ENCODE measurements at regions not wholly inside any gene's neighbourhood (a gene's known extent, or its start where the extent isn't known, plus 50 kb on each side); places are given as distances from the start of the nearest gene placed in this dataset.

GRCh38 chr14:26888592-26888991 lies 290.8 kb upstream of the NOVA1 start:
- Mint-ChIP-seq H3K4me1 (no peaks in the 10 kb centered on the region), H3K4me3 (no peak overlapping the region), H3K27me3 (no peaks in the 10 kb centered on the region), H3K36me3 (no peaks in the 10 kb centered on the region), H3K9me3 (ENCODE audit: low read depth) (peaks cover 8% of the 10 kb centered on the region), H3K27ac (no peak overlapping the region)
- no peak for DNase-seq
- CTCF ChIA-PET = no interaction called here
- no peak for ATAC-seq

GRCh38 chr14:26896447-26896846 lies 298.6 kb upstream of the NOVA1 start:
- no peaks in the 10 kb centered on the region for H3K27me3 Mint-ChIP-seq
- H3K36me3 Mint-ChIP-seq = no peaks in the 10 kb centered on the region
- no peak overlapping the region for H3K4me3 Mint-ChIP-seq
- ATAC-seq = no peak
- no peak for DNase-seq
- H3K4me1 Mint-ChIP-seq = no peaks in the 10 kb centered on the region
- no peak overlapping the region for H3K27ac Mint-ChIP-seq
- CTCF ChIA-PET = no interaction called here
- H3K9me3 Mint-ChIP-seq (ENCODE audit: low read depth) = peaks cover 9% of the 10 kb centered on the region

- ATAC-seq (no peak), DNase-seq (no peak)
- Mint-ChIP-seq H3K27me3 (no peaks in the 10 kb centered on the region), H3K36me3 (no peaks in the 10 kb centered on the region), H3K4me1 (no peaks in the 10 kb centered on the region), H3K4me3 (no peak overlapping the region), H3K27ac (no peak overlapping the region), H3K9me3 (ENCODE audit: low read depth) (peaks cover 9% of the 10 kb centered on the region)
- CTCF ChIA-PET = no interaction called here
These were observed 299.4 kb upstream of the NOVA1 start for GRCh38 chr14:26897196-26897595.

GRCh38 chr14:26905229-26905628 lies 307.4 kb upstream of the NOVA1 start:
- H3K27ac Mint-ChIP-seq = no peak overlapping the region
- no peaks in the 10 kb centered on the region for H3K36me3 Mint-ChIP-seq
- H3K4me3 Mint-ChIP-seq = no peak overlapping the region
- CTCF ChIA-PET = no interaction called here
- DNase-seq (no peak), ATAC-seq (no peak)
- no peaks in the 10 kb centered on the region for H3K4me1 Mint-ChIP-seq
- H3K27me3 Mint-ChIP-seq = no peaks in the 10 kb centered on the region
- H3K9me3 Mint-ChIP-seq (ENCODE audit: low read depth) = peaks cover 4% of the 10 kb centered on the region

GRCh38 chr14:26913786-26914185 lies 316.0 kb upstream of the NOVA1 start:
- Mint-ChIP-seq H3K4me1 (no peaks in the 10 kb centered on the region), H3K4me3 (no peak overlapping the region), H3K27ac (no peak overlapping the region), H3K36me3 (no peaks in the 10 kb centered on the region), H3K9me3 (ENCODE audit: low read depth) (peaks cover 10% of the 10 kb centered on the region), H3K27me3 (no peaks in the 10 kb centered on the region)
- no peak for ATAC-seq
- CTCF ChIA-PET = no interaction called here
- DNase-seq = no peak

- no peak for DNase-seq
- H3K27me3 Mint-ChIP-seq = no peaks in the 10 kb centered on the region
- no peaks in the 10 kb centered on the region for H3K4me1 Mint-ChIP-seq
- no peak overlapping the region for H3K27ac Mint-ChIP-seq
- peaks cover 16% of the 10 kb centered on the region for H3K9me3 Mint-ChIP-seq (ENCODE audit: low read depth)
- no peaks in the 10 kb centered on the region for H3K36me3 Mint-ChIP-seq
- no peak overlapping the region for H3K4me3 Mint-ChIP-seq
- ATAC-seq = no peak
- CTCF ChIA-PET = no interaction called here
These were observed 319.3 kb upstream of the NOVA1 start for GRCh38 chr14:26917086-26917485.

- Mint-ChIP-seq H3K4me3 (no peak overlapping the region), H3K27me3 (no peaks in the 10 kb centered on the region), H3K27ac (no peak overlapping the region), H3K9me3 (ENCODE audit: low read depth) (peaks cover 9% of the 10 kb centered on the region), H3K4me1 (no peaks in the 10 kb centered on the region), H3K36me3 (no peaks in the 10 kb centered on the region)
- DNase-seq (no peak), ATAC-seq (no peak)
- CTCF ChIA-PET = no interaction called here
These were observed 328.2 kb upstream of the NOVA1 start for GRCh38 chr14:26925876-26926584.

GRCh38 chr14:26926585-26926984 lies 328.8 kb upstream of the NOVA1 start:
- Mint-ChIP-seq H3K27me3 (no peaks in the 10 kb centered on the region), H3K36me3 (no peaks in the 10 kb centered on the region), H3K4me1 (no peaks in the 10 kb centered on the region), H3K9me3 (ENCODE audit: low read depth) (peaks cover 7% of the 10 kb centered on the region), H3K4me3 (no peak overlapping the region), H3K27ac (no peak overlapping the region)
- no peak for ATAC-seq
- no peak for DNase-seq
- CTCF ChIA-PET = no interaction called here

GRCh38 chr14:26928019-26928418 lies 330.2 kb upstream of the NOVA1 start:
- peaks cover 7% of the 10 kb centered on the region for H3K9me3 Mint-ChIP-seq (ENCODE audit: low read depth)
- DNase-seq (no peak), ATAC-seq (no peak)
- H3K27ac Mint-ChIP-seq = no peak overlapping the region
- H3K27me3 Mint-ChIP-seq = no peaks in the 10 kb centered on the region
- CTCF ChIA-PET = no interaction called here
- H3K36me3 Mint-ChIP-seq = no peaks in the 10 kb centered on the region
- H3K4me1 Mint-ChIP-seq = no peaks in the 10 kb centered on the region
- H3K4me3 Mint-ChIP-seq = no peak overlapping the region

- Mint-ChIP-seq H3K36me3 (no peaks in the 10 kb centered on the region), H3K4me1 (no peaks in the 10 kb centered on the region), H3K27ac (no peak overlapping the region), H3K27me3 (no peaks in the 10 kb centered on the region), H3K4me3 (no peak overlapping the region), H3K9me3 (ENCODE audit: low read depth) (peaks cover 7% of the 10 kb centered on the region)
- ATAC-seq = no peak
- CTCF ChIA-PET = no interaction called here
- no peak for DNase-seq
These were observed 331.5 kb upstream of the NOVA1 start for GRCh38 chr14:26929361-26929760.

GRCh38 chr14:26930576-26930975 lies 332.7 kb upstream of the NOVA1 start:
- Mint-ChIP-seq H3K4me1 (no peaks in the 10 kb centered on the region), H3K4me3 (no peak overlapping the region), H3K27ac (no peak overlapping the region), H3K9me3 (ENCODE audit: low read depth) (peaks cover 10% of the 10 kb centered on the region), H3K36me3 (no peaks in the 10 kb centered on the region), H3K27me3 (no peaks in the 10 kb centered on the region)
- CTCF ChIA-PET = no interaction called here
- DNase-seq (no peak), ATAC-seq (no peak)

GRCh38 chr14:26932606-26933005 lies 334.8 kb upstream of the NOVA1 start:
- H3K9me3 Mint-ChIP-seq (ENCODE audit: low read depth) = peaks cover 12% of the 10 kb centered on the region

GRCh38 chr14:26933431-26933830 lies 335.6 kb upstream of the NOVA1 start:
- no peak overlapping the region for H3K27ac Mint-ChIP-seq
- no peak overlapping the region for H3K4me3 Mint-ChIP-seq
- no peaks in the 10 kb centered on the region for H3K4me1 Mint-ChIP-seq
- H3K36me3 Mint-ChIP-seq = no peaks in the 10 kb centered on the region
- ATAC-seq (no peak), DNase-seq (no peak)
- H3K27me3 Mint-ChIP-seq = no peaks in the 10 kb centered on the region
- peaks cover 12% of the 10 kb centered on the region for H3K9me3 Mint-ChIP-seq (ENCODE audit: low read depth)
- CTCF ChIA-PET = no interaction called here

More at GRCh38 chr14:26932606-26933005, 334.8 kb upstream of the NOVA1 start:
- Mint-ChIP-seq H3K27ac (no peak overlapping the region), H3K36me3 (no peaks in the 10 kb centered on the region), H3K27me3 (no peaks in the 10 kb centered on the region), H3K4me1 (no peaks in the 10 kb centered on the region), H3K4me3 (no peak overlapping the region)
- no peak for ATAC-seq
- DNase-seq = no peak
- CTCF ChIA-PET = no interaction called here

GRCh38 chr14:26934151-26934550 lies 336.3 kb upstream of the NOVA1 start:
- Mint-ChIP-seq H3K9me3 (ENCODE audit: low read depth) (peaks cover 12% of the 10 kb centered on the region), H3K27me3 (no peaks in the 10 kb centered on the region), H3K4me3 (no peak overlapping the region), H3K36me3 (no peaks in the 10 kb centered on the region), H3K4me1 (no peaks in the 10 kb centered on the region), H3K27ac (no peak overlapping the region)
- CTCF ChIA-PET = no interaction called here
- DNase-seq (no peak), ATAC-seq (no peak)

- CTCF ChIA-PET = no interaction called here
- peaks cover 19% of the 10 kb centered on the region for H3K9me3 Mint-ChIP-seq (ENCODE audit: low read depth)
- H3K36me3 Mint-ChIP-seq = no peaks in the 10 kb centered on the region
- no peaks in the 10 kb centered on the region for H3K4me1 Mint-ChIP-seq
- no peaks in the 10 kb centered on the region for H3K27me3 Mint-ChIP-seq
- H3K4me3 Mint-ChIP-seq = no peak overlapping the region
- H3K27ac Mint-ChIP-seq = no peak overlapping the region
- DNase-seq = no peak
- ATAC-seq = no peak
These were observed 337.9 kb upstream of the NOVA1 start for GRCh38 chr14:26935733-26936132.
